Transverse colon (tissue), 3 donors: ENCODE measurements at regions not wholly inside any gene's neighbourhood (a gene's known extent, or its start where the extent isn't known, plus 50 kb on each side); places are given as distances from the start of the nearest gene placed in this dataset.

Experiments used
- CTCF ChIP-seq, 5 experiments: fragments of 200-600 bp in 3 of 5; fragments of 450-650 bp in 2 of 5; sonication (generic) in 3 of 5; IDR thresholded peaks; 1 replicate in 2 of 5; 2 replicates in 3 of 5; pipeline ENCODE4 v1.5.1; 2016 to 2017; ENCODE audit warnings: antibody characterized with exemption in 5 of 5, inconsistent platforms in 3 of 5, mild to moderate bottlenecking in 2 of 5, moderate library complexity in 1 of 5
- EP300 ChIP-seq: sonication (generic); formaldehyde crosslinking; IDR thresholded peaks from one replicate; pipeline ENCODE4 v1.6.1; 2017; ENCODE audit warnings: antibody characterized with exemption, low read depth
- POLR2A ChIP-seq: fragments of 450-650 bp; IDR thresholded peaks from one replicate; pipeline ENCODE4 v1.6.1; 2016; ENCODE audit warnings: antibody characterized with exemption, mild to moderate bottlenecking, moderate library complexity

- TF ChIP-seq CTCF (IDR thresholded peaks at IDR 0.05) (no peak), EP300 (no peak), POLR2A (no peak)
These were observed 126.5 kb upstream of the UNC5B start for GRCh38 chr10:71085689-71086438.
